ENCODE measurements at regions not wholly inside any gene's neighbourhood (a gene's known extent, or its start where the extent isn't known, plus 50 kb on each side); places are given as distances from the start of the nearest gene placed in this dataset.

GRCh38 chr4:114273238-114273637 is 293.8 kb upstream of the ARSJ start:
- TF ChIP-seq CTCF (conservative IDR thresholded peaks at IDR 0.05 in 1 of 2, IDR thresholded peaks at IDR 0.05 in 1 of 2; ENCODE audit: low read depth in 1 of 2, low read length in 2 of 2) (no peak), EZH2 (IDR thresholded peaks at IDR 0.05; ENCODE audit: low read length, missing control alignments) (no peak)

Data from fibroblast of lung (primary cell).